HFFc6 (cell line): ENCODE measurements at regions not wholly inside any gene's neighbourhood (a gene's known extent, or its start where the extent isn't known, plus 50 kb on each side); places are given as distances from the start of the nearest gene placed in this dataset.

Experiments
- DNase-seq: peaks from one replicate; pipeline ENCODE4 v3.0.0-alpha.2; 2018
- H3K27ac Mint-ChIP-seq: 2 replicates; pipeline ENCODE4 v1.8.0; 2020; ENCODE audit warnings: mild to moderate bottlenecking, mixed read lengths
- H3K27me3 Mint-ChIP-seq: 2 replicates; pipeline ENCODE4 v1.8.0; 2021; ENCODE audit warnings: mild to moderate bottlenecking, moderate library complexity, mixed read lengths; ENCODE audit not compliant: insufficient read depth
- H3K36me3 Mint-ChIP-seq: 2 replicates; pipeline ENCODE4 v1.8.0; 2021; ENCODE audit warnings: low read depth, mixed read lengths
- H3K4me1 Mint-ChIP-seq: 2 replicates; pipeline ENCODE4 v1.8.0; 2020; ENCODE audit warnings: low read depth, mixed read lengths
- H3K4me3 Mint-ChIP-seq: 2 replicates; pipeline ENCODE4 v1.8.0; 2020; ENCODE audit warnings: mild to moderate bottlenecking, moderate library complexity, mixed read lengths
- H3K9me3 Mint-ChIP-seq: 2 replicates; pipeline ENCODE4 v1.8.0; 2020; ENCODE audit warnings: mild to moderate bottlenecking, mixed read lengths
- TF ChIP-seq, protein P1 (sequence below): fragments of 200-600 bp; sonication (generic); IDR thresholded peaks from 2 replicates; pipeline ENCODE4 v1.5.0; 2021; ENCODE audit warnings: antibody characterized with exemption, mild to moderate bottlenecking

- no peak overlapping the region for H3K4me3 Mint-ChIP-seq
- H3K4me1 Mint-ChIP-seq: no peaks in the 10 kb centered on the region
- H3K27ac Mint-ChIP-seq: no peak overlapping the region
- TF ChIP-seq, protein P1, sequence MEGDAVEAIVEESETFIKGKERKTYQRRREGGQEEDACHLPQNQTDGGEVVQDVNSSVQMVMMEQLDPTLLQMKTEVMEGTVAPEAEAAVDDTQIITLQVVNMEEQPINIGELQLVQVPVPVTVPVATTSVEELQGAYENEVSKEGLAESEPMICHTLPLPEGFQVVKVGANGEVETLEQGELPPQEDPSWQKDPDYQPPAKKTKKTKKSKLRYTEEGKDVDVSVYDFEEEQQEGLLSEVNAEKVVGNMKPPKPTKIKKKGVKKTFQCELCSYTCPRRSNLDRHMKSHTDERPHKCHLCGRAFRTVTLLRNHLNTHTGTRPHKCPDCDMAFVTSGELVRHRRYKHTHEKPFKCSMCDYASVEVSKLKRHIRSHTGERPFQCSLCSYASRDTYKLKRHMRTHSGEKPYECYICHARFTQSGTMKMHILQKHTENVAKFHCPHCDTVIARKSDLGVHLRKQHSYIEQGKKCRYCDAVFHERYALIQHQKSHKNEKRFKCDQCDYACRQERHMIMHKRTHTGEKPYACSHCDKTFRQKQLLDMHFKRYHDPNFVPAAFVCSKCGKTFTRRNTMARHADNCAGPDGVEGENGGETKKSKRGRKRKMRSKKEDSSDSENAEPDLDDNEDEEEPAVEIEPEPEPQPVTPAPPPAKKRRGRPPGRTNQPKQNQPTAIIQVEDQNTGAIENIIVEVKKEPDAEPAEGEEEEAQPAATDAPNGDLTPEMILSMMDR: no peak
- peaks cover 37% of the 10 kb centered on the region for H3K9me3 Mint-ChIP-seq
- H3K27me3 Mint-ChIP-seq: no peaks in the 10 kb centered on the region; the same call in 1 of the 2 replicates
- no peak for DNase-seq
- no peaks in the 10 kb centered on the region for H3K36me3 Mint-ChIP-seq
Observed at GRCh38 chr11:91926965-91927364, 297.7 kb upstream of the FAT3 start.

GRCh38 chr11:91922846-91923245, 301.8 kb upstream of the FAT3 start:
- Mint-ChIP-seq H3K4me3 (no peak overlapping the region), H3K4me1 (no peaks in the 10 kb centered on the region), H3K36me3 (no peaks in the 10 kb centered on the region; the same call in 1 of the 2 replicates), H3K9me3 (peaks cover 38% of the 10 kb centered on the region), H3K27me3 (no peaks in the 10 kb centered on the region), H3K27ac (no peak overlapping the region)
- TF ChIP-seq, protein P1: no peak
- no peak for DNase-seq

DNA sequence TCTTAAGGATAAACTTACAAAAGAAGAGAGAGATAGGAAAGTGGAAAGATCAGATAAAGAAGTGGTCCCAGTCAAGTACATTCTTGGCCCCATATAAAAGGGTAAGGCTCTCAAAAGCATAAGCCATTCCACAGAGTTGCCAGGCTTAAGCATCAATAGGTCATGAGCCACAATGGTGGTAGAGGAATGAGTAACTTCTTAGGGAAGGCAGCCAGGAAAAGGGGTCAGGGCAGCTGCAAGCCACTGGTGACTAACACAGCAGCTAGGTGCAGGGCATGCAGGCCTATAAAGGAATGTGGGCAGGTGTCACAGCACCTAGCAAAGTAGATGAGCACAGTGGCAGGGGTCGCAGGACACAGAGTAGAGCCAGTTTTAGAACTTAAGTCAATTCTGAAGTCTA, 302.6 kb upstream of the FAT3 start:
- TF ChIP-seq, protein P1: no peak
- Mint-ChIP-seq H3K9me3 (peaks cover 38% of the 10 kb centered on the region), H3K27ac (no peak overlapping the region), H3K36me3 (no peaks in the 10 kb centered on the region; the same call in 1 of the 2 replicates), H3K27me3 (no peaks in the 10 kb centered on the region), H3K4me3 (no peak overlapping the region), H3K4me1 (no peaks in the 10 kb centered on the region)
- no peak for DNase-seq

- no peak for DNase-seq
- Mint-ChIP-seq H3K36me3 (peaks cover 4% of the 10 kb centered on the region; the same call in 1 of the 2 replicates), H3K4me1 (no peaks in the 10 kb centered on the region), H3K27me3 (no peaks in the 10 kb centered on the region), H3K27ac (no peak overlapping the region), H3K9me3 (peaks cover 34% of the 10 kb centered on the region), H3K4me3 (no peak overlapping the region)
- TF ChIP-seq, protein P1: no peak
Observed at GRCh38 chr11:91913407-91913806, 311.2 kb upstream of the FAT3 start.

DNA sequence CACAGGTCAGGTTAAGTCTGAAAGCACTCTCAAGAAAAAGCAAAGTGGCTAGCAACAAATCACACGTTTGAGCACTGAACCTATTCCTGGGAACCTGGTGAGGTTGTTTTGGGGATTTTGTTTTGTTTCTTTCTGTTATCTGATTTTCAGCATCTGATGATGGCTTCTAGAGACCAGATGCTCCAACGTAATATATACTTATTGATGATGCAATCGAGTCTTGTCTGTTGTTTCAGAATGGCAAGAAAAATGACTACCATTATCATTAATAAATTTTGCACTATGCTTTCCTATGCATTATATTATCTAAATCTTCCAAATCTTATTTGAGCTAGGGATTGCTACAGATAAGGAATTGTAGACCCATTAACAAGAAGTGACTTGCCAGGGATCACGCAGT, 312.3 kb upstream of the FAT3 start:
- Mint-ChIP-seq H3K9me3 (peaks cover 34% of the 10 kb centered on the region), H3K4me3 (no peak overlapping the region), H3K36me3 (peaks cover 4% of the 10 kb centered on the region; the same call in 1 of the 2 replicates), H3K27me3 (no peaks in the 10 kb centered on the region), H3K27ac (no peak overlapping the region), H3K4me1 (no peaks in the 10 kb centered on the region)
- no peak for DNase-seq
- TF ChIP-seq, protein P1: no peak
